Endothelial cell of umbilical vein (primary cell): ENCODE measurements at regions not wholly inside any gene's neighbourhood (a gene's known extent, or its start where the extent isn't known, plus 50 kb on each side); places are given as distances from the start of the nearest gene placed in this dataset.

Experiments used
- BruUV-seq: library from RNA; stranded (reverse); fragments of 400-500 nt; replicated peaks from 2 replicates; lab custom pipeline; 2021; lab: Mats Ljungman, UMichigan
- CTCF ChIA-PET: fragments of 300-600, 350-600 bp; sonication (Branson Sonifier 250); formaldehyde crosslinking; loops from one replicate; lab custom pipeline; 2021; ENCODE audit warnings: antibody characterized with exemption, inconsistent platforms; lab: Charles Lee
- POLR2A ChIA-PET: fragments of 300-600, 350-600 bp; sonication (Branson Sonifier 250); formaldehyde crosslinking; loops from one replicate; lab custom pipeline; 2021; ENCODE audit warnings: antibody characterized with exemption, inconsistent platforms; lab: Charles Lee
- DNase-seq: peaks from one replicate; pipeline ENCODE4 v3.0.0-alpha.2; 2011; ENCODE audit warnings: low read depth, low spot score
- FAIRE-seq: peaks from 2 replicates; lab custom pipeline; 2011; peaks lifted over from hg19 to GRCh38; lab: Jason Lieb, UNC
- H2AFZ ChIP-seq: 2 replicates; pipeline ENCODE4 v1.6.0; 2012; ENCODE audit warnings: low read depth, low read length, control low read depth, inconsistent platforms
- H3K27ac ChIP-seq: 2 replicates; pipeline ENCODE4 v1.5.1; 2011; ENCODE audit warnings: low read depth, mild to moderate bottlenecking, control low read depth, low read length, moderate library complexity; ENCODE audit not compliant: insufficient read depth
- H3K27me3 ChIP-seq, 2 experiments: 2 replicates each; pipeline versions ENCODE4 v1.6.0 to v1.6.1; 2011; ENCODE audit warnings: low read length in 2 of 2, mixed read lengths in 1 of 2; ENCODE audit not compliant: control insufficient read depth in 2 of 2, insufficient read depth in 2 of 2
- H3K36me3 ChIP-seq, 2 experiments: 2 replicates in 1 of 2; 3 replicates in 1 of 2; pipeline ENCODE4 v1.5.1; 2011; ENCODE audit warnings: low read length in 2 of 2, mild to moderate bottlenecking in 1 of 2, moderate library complexity in 1 of 2; ENCODE audit not compliant: control insufficient read depth in 2 of 2, insufficient read depth in 2 of 2; ENCODE audit errors: extremely low read depth in 1 of 2
- H3K4me1 ChIP-seq: 3 replicates; pipeline ENCODE4 v1.5.1; 2011; ENCODE audit warnings: mild to moderate bottlenecking, low read length; ENCODE audit not compliant: control insufficient read depth, insufficient read depth; ENCODE audit errors: extremely low read depth
- H3K4me2 ChIP-seq: 2 replicates; pipeline ENCODE4 v1.6.1; 2011; ENCODE audit warnings: low read length, control low read depth, mixed read lengths; ENCODE audit not compliant: insufficient read depth
- H3K4me3 ChIP-seq, 3 experiments: fragments of 200-600 bp in 1 of 3; sonication (generic), shearing (Covaris generic) in 1 of 3; replicated peaks in 1 of 3; 2 replicates each; pipeline ENCODE4 v1.5.1; 2011 to 2016; ENCODE audit warnings: control low read depth in 3 of 3, low read length in 3 of 3, mild to moderate bottlenecking in 2 of 3, inconsistent platforms in 1 of 3, low read depth in 1 of 3, moderate library complexity in 1 of 3; ENCODE audit not compliant: insufficient read depth in 1 of 3
- H3K79me2 ChIP-seq: 2 replicates; pipeline ENCODE4 v1.6.0; 2012; ENCODE audit warnings: low read length, inconsistent platforms; ENCODE audit not compliant: control insufficient read depth, insufficient read depth
- H3K9ac ChIP-seq: replicated peaks from 2 replicates; pipeline ENCODE3; 2011; ENCODE audit warnings: low read length, control low read depth; ENCODE audit not compliant: insufficient read depth; ENCODE audit errors: extremely low read depth
- H3K9me1 ChIP-seq: replicated peaks from 3 replicates; pipeline ENCODE4 v1.6.0; 2011; ENCODE audit warnings: mild to moderate bottlenecking, low read length; ENCODE audit not compliant: control insufficient read depth, insufficient read depth; ENCODE audit errors: extremely low read depth
- H3K9me3 ChIP-seq: replicated peaks from 2 replicates; pipeline ENCODE4 v1.5.1; 2012; ENCODE audit warnings: low read length, inconsistent platforms; ENCODE audit not compliant: control insufficient read depth, insufficient read depth
- H4K20me1 ChIP-seq: replicated peaks from 2 replicates; pipeline ENCODE3; 2011; ENCODE audit warnings: mild to moderate bottlenecking, low read length; ENCODE audit not compliant: control insufficient read depth, insufficient read depth; ENCODE audit errors: extremely low read depth
- CTCF ChIP-seq, 2 donors: IDR thresholded peaks; 1 replicate in 1 of 2; 2 replicates in 1 of 2; pipeline ENCODE4 v1.5.1; 2011; ENCODE audit warnings: low read length in 2 of 2, mild to moderate bottlenecking in 2 of 2, moderate library complexity in 2 of 2, control low read depth in 1 of 2, inconsistent platforms in 1 of 2, low read depth in 1 of 2; ENCODE audit not compliant: insufficient read depth in 1 of 2; ENCODE audit errors: extremely low read depth in 1 of 2
- EZH2 ChIP-seq: IDR thresholded peaks from 2 replicates; pipeline ENCODE4 v1.6.1; 2012; ENCODE audit warnings: borderline replicate concordance, low read depth, mild to moderate bottlenecking, moderate library complexity, low read length, inconsistent platforms; ENCODE audit not compliant: severe bottlenecking
- FOS ChIP-seq: IDR thresholded peaks from 2 replicates; pipeline ENCODE4 v1.6.1; 2011; ENCODE audit warnings: mild to moderate bottlenecking, low read length, moderate library complexity, borderline replicate concordance; ENCODE audit not compliant: insufficient read depth
- GATA2 ChIP-seq: IDR thresholded peaks from 2 replicates; pipeline ENCODE4 v1.7.0; 2011; ENCODE audit warnings: low read depth, mild to moderate bottlenecking, moderate library complexity, mixed read lengths, low read length; ENCODE audit not compliant: insufficient read length, insufficient read depth
- JUN ChIP-seq: IDR thresholded peaks from 2 replicates; pipeline ENCODE4 v1.6.1; 2011; ENCODE audit warnings: borderline replicate concordance, low read depth; ENCODE audit not compliant: insufficient read length, insufficient read depth
- MAX ChIP-seq: IDR thresholded peaks from 2 replicates; pipeline ENCODE4 v1.6.1; 2011; ENCODE audit not compliant: insufficient read depth, insufficient read length
- MYC ChIP-seq: IDR thresholded peaks from one replicate; pipeline ENCODE4 v1.6.1; 2011; ENCODE audit warnings: mild to moderate bottlenecking, low read depth, low read length
- POLR2A ChIP-seq: IDR thresholded peaks from 2 replicates; pipeline ENCODE4 v1.6.1; 2012; ENCODE audit warnings: low read depth, mild to moderate bottlenecking, control low read depth, low read length
- POLR2AphosphoS5 ChIP-seq: IDR thresholded peaks from 2 replicates; pipeline ENCODE4 v1.6.1; 2012; ENCODE audit warnings: low read depth, mild to moderate bottlenecking, control low read depth, low read length, moderate library complexity; ENCODE audit not compliant: insufficient read depth
- dilution Hi-C: fragments of 300-500 bp; cut with MboI; formaldehyde crosslinking; loops from one replicate; pipeline ENCODE4 v1.15.0; 2019; ENCODE audit warnings: low sequenced_read_pairs; ENCODE audit not compliant: extremely low pct_ligation_motif_present
- intact Hi-C: fragments of 100-400 bp; cut with micrococcal nuclease; formaldehyde crosslinking; loops from one replicate; pipeline ENCODE4 v1.10.0; 2022

DNA sequence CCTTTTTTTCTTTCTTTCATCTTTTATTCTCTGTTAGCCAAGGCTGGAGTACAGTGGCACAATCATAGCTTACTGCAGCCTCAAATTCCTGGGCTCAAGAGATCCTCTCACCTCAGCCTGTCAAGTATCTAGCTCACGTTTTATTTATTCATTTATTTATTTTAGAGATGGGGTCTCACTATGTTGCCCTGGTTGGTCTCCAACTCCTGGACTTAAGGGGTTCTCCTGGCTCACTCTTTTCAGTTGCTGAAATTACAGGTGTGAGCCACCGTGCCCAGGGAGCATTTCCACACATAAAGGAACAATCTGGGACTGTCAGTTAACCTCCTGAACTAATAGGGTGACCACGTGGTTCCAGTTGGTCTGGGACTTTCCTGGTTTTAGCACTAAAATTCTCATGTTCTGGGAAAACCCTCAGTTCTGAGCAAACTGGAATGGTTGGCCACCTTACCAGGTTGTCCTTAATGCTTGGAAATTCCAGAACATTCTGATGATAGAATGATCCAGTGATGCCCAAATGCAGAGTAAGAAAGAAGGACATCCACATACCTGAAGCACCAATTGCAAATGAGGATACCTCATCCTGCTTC is 105.5 kb upstream of the ZNF217 start:
- DNase-seq, result no peak
- dilution Hi-C loops, result no loop called here

DNA sequence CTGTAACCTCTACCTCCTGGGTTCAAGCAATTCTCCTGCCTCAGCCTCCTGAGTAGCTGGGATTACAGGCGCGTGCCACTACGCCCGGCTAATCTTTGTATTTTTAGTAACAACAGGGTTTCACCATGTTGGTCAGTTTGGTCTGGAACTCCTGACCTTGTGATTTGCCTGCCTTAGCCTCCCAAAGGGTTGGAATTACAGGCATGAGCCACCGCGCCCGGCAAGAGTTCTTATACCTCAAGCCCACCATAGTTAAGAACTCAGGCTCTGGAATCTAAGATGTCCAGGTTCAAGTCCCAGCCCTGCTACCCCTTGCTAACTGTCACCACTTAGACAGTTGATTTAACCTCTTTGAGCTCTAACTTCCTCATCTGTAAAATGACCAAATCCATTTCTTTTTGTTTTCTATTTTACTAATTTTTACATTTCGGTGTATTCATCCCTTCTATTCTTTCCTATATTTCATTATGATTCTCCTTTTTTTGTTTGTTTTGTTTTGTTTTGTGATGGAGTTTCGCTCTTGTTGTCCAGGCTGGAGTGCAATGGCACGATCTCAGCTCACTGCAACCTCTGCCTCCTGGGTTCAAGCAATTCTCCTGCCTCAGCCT is 104.8 kb upstream of the ZNF217 start:
- FAIRE-seq, result no peak
- H3K27ac ChIP-seq, result no peak overlapping the region

More for the DNA sequence above, 105.5 kb upstream of the ZNF217 start:
- H3K9ac ChIP-seq, result no peak overlapping the region
- H3K79me2 ChIP-seq, result no peaks in the 10 kb centered on the region
- intact Hi-C loops, result no loop called here
- H3K27me3 ChIP-seq, result peaks cover 0 to 3% of the 10 kb centered on the region in 2 experiments
- no peaks in the 10 kb centered on the region for H3K4me1 ChIP-seq
- no TSS peak for BruUV-seq
- H3K9me3 ChIP-seq, result no peaks in the 10 kb centered on the region
- H3K9me1 ChIP-seq, result no peaks in the 10 kb centered on the region
- no peak overlapping the region for H3K4me2 ChIP-seq
- H4K20me1 ChIP-seq, result no peaks in the 10 kb centered on the region
- H3K4me3 ChIP-seq, result no peak overlapping the region
- no peak overlapping the region for H2AFZ ChIP-seq
- no peaks in the 10 kb centered on the region for H3K36me3 ChIP-seq
- CTCF ChIA-PET, result no interaction called here
- FAIRE-seq, result no peak
- no peak overlapping the region for H3K27ac ChIP-seq
- POLR2A ChIA-PET, result no interaction called here
- TF ChIP-seq EZH2, result no peak

More for the DNA sequence above, 104.8 kb upstream of the ZNF217 start:
- dilution Hi-C loops, result no loop called here
- no peaks in the 10 kb centered on the region for H3K9me3 ChIP-seq
- no peak for DNase-seq
- ChIA-PET CTCF (no interaction called here), POLR2A (no interaction called here)
- H3K4me2 ChIP-seq, result no peak overlapping the region
- TF ChIP-seq MAX, result no peak
- TF ChIP-seq FOS, result no peak
- no peak for TF ChIP-seq CTCF (IDR thresholded peaks at IDR 0.05; ENCODE audit: extremely low read depth in 1 of 2, insufficient read depth in 1 of 2, low read depth in 1 of 2, low read length in 2 of 2)
- no peak for TF ChIP-seq JUN
- no peak for TF ChIP-seq POLR2A
- TF ChIP-seq EZH2, result no peak
- TF ChIP-seq POLR2AphosphoS5, result no peak
- TF ChIP-seq MYC, result no peak
- TF ChIP-seq GATA2, result no peak
- peaks cover 0 to 3% of the 10 kb centered on the region in 2 experiments for H3K27me3 ChIP-seq
- no peaks in the 10 kb centered on the region for H3K36me3 ChIP-seq
- intact Hi-C loops, result no loop called here
- no peak overlapping the region for H2AFZ ChIP-seq
- H3K4me3 ChIP-seq, result no peak overlapping the region
- no peaks in the 10 kb centered on the region for H3K4me1 ChIP-seq
- H3K9ac ChIP-seq, result no peak overlapping the region
- H3K79me2 ChIP-seq, result no peaks in the 10 kb centered on the region
- BruUV-seq, result no TSS peak
- no peaks in the 10 kb centered on the region for H3K9me1 ChIP-seq
- no peaks in the 10 kb centered on the region for H4K20me1 ChIP-seq
